DMS153 treated with DMSO at 0.1 percent for 48 hours (cell line): ENCODE measurements at regions not wholly inside any gene's neighbourhood (a gene's known extent, or its start where the extent isn't known, plus 50 kb on each side); places are given as distances from the start of the nearest gene placed in this dataset.

Experiments
- DNase-seq: peaks from one replicate; lab custom pipeline; 2025; ENCODE audit not compliant: unreplicated experiment; lab: John Stamatoyannopoulos, UW

DNA sequence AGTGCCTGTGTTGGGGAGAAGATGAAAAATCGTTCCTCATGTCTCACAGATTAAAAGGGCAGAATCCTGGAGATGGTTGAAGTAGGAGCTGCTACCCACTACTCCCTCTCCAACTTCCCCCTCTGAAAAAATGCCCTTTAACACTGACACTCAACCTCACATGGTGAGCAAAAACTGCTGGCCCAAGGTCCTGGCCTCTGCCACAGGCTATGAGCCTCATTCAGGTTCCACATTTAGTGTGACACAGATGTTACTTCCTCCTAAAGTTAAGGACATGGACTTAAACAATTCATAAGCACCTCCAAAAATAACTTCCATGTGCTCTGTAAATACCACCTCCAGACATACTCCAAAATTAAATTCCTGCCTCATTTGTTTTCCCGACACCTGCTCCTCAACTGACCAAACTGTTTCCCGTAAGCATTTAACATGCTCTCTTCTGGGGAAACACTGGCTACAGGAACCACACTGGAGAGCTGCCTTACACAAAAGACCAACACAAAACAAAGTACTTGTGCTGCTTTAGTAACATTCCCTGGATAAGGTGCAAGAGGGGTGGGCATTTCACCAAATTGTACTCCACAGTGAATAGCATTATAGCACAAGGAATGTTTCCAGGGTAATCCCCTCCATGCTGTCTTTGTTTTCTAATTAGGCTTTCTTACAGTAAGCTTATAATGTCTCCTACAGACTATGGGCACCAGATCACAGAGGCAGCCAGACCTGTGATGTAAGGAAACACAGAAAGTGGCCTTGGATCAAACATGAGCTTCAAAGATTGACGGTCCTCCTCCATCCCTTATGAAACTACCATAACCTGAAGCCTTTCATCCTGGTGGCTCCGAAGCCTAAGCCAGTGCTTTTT is 57.0 kb downstream of the PHLDA1 start:
- DNase-seq, result no peak

GRCh38 chr12:75971253-75971652 is 60.3 kb downstream of the PHLDA1 start:
- no peak for DNase-seq

- no peak for DNase-seq
Measured at GRCh38 chr12:75970310-75970709, 61.3 kb downstream of the PHLDA1 start.

GRCh38 chr12:75969768-75970167 is 61.8 kb downstream of the PHLDA1 start:
- DNase-seq, result no peak

DNA sequence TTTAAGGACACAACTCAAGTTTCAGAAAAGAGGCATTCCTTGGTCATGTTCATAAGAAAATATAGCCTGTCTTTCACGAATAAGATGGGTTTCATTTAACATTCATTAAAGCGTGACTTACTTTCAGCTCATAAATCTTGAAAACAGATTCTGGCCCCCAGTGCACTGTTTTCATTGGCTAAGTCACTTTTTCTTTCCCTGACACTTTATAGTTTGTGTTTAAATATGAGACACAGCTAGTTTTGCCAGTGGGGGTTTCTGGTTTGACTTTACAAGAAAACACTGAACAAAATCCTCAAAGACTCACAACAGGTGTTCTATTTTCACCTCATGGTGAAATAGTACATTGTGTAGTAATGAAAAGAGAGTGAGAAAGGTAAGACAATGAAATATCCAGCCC is 65.9 kb downstream of the PHLDA1 start:
- no peak for DNase-seq

DNA sequence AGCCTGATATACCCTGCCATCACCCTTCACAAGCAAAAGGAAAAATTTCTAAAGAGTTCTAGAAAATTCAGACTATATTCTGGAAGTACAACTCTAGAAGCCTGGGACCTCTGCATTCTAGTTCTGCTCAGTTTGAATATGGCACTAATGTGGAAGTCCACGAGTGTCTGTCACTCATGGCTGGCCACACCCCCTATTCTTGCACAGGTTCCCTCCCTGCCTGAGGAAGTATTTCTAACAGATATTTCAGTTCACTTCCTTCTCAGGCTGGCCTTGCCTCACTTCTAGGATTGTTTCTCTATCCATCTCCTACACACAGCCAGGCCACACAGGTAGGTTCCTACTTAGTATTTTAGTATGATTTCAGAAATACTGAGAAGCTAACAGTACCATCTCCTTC is 67.4 kb downstream of the PHLDA1 start:
- no peak for DNase-seq

DNA sequence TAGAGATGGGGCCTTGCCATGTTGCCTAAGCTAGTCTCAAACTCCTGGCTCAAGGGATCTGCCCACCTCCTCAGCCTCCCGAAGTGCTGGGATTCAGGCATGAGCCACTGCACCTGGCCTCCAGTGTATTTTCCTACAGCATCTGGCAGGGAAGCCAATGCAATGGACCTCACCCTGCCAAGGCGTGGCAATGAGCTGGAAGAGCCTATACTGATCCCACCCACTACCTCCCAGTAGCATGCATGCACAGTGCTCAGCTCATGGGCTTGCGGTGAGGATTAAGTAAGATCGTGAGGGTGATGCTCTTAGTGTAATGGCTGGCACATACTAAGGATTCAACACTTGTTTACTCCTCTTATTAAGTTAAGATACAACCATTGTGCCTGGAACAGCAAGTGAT is 69.7 kb downstream of the PHLDA1 start:
- no peak for DNase-seq

DNA sequence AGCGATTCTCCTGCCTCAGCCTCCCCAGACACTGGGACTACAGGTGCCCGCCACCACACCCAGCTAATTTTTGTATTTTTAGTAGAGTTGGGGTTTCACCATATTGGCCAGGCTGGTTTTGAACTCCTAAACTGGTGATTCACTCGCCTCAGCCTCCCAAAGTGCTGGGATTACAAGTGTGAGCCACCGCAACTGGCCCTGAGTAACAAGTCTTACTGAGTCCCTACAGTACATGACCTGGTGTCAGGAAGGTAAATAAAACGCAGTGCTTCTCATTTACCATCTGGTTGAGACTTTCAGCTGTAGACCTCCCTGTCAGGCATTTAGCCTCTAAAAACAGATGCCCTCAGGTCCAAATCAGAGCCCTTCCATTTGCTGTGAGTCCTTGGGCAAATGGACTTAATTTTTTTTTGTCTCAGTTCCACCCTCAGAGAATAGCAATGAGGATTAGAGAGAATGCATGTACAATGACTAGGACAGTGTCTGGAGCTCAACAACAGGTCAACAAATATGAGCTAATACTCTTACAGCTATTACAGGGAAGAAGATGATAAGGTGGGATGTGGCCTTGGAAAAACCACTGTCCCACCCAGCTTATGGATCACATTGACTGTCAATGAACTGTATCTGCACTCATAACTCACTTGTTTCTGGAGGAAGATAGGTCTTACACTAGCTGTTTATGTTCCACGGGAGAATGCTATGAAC is 70.5 kb downstream of the PHLDA1 start:
- DNase-seq, result no peak

GRCh38 chr12:75960086-75960910 is 71.3 kb downstream of the PHLDA1 start:
- DNase-seq, result no peak

- DNase-seq, result no peak
Measured at GRCh38 chr12:75959506-75959905, 72.1 kb downstream of the PHLDA1 start.

- no peak for DNase-seq
Measured at GRCh38 chr12:75959060-75959459, 72.5 kb downstream of the PHLDA1 start.

GRCh38 chr12:75955251-75955650 is 76.3 kb downstream of the PHLDA1 start:
- DNase-seq, result no peak

GRCh38 chr12:75954749-75955148 is 76.8 kb downstream of the PHLDA1 start:
- no peak for DNase-seq

GRCh38 chr12:75954041-75954440 is 77.5 kb downstream of the PHLDA1 start:
- DNase-seq, result no peak

- DNase-seq, result no peak
Measured at GRCh38 chr12:75953312-75953906, 78.2 kb downstream of the PHLDA1 start.

DNA sequence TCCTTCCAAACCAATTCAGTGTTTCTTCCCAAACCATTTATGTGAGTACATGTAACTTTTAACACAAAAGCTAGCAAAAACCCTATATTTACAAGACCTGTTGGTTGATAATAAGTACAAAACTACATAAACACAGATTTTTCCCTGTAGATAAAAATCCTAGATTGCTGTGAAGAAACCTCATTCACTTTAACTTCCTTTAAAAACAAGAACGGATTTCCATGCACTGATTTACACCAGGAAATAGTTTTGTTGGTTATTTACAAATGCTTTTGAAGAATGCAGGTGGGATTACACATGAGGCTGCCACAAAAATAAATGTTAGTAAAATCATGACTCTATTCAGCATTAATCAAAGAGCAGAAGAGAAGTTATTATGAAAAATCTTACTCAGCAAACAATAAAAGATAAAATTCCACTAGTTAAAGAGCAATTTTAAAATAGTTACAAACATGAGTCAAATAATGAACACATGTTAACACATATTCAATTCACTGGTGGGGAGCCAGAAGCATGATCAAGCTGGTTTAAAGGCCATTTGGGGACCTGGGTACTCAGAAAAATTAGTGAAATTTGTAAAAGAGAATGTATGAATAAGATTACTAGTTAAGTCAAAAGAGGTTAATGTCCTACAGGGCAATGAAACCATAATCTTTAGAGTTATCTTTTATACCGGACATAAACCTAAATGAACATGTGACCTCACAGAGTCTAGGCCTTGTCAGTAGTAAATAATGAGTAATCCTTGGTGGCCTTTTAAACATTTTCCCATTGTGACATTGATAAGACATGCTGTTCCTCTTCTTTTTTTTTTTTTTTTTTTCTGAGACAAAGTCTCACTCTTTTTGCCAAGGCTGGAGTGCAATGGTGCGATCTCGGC is 79.9 kb downstream of the PHLDA1 start:
- no peak for DNase-seq

- no peak for DNase-seq
Measured at GRCh38 chr12:75947156-75947723, 84.3 kb downstream of the PHLDA1 start.

DNA sequence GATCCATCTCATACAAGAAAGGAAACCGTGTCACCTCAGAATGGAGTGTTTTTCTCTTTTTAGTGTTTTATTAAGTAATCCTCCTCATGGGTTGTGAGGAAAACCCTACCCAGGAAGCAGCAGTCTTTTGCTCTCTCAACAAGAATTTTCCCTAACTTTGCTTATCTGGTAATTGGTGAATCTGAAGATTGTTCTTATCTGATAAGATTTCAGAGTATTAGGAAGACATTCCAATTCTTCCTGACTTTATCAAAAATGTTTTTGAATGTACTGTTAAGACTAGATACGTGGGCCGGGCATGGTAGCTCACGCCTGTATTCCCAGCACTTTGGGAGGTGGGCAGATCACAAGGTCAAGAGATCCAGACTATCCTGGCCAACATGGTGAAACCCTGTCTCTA is 86.0 kb downstream of the PHLDA1 start:
- no peak for DNase-seq

GRCh38 chr12:75944905-75945432 is 86.6 kb downstream of the PHLDA1 start:
- no peak for DNase-seq
